Testis (tissue), 2 donors: ENCODE measurements at regions not wholly inside any gene's neighbourhood (a gene's known extent, or its start where the extent isn't known, plus 50 kb on each side); places are given as distances from the start of the nearest gene placed in this dataset.

Experiments
- POLR2A ChIP-seq: fragments of 450-650 bp; IDR thresholded peaks from one replicate; pipeline ENCODE4 v1.6.1; 2017; ENCODE audit warnings: antibody characterized with exemption, mild to moderate bottlenecking, moderate library complexity
- TF ChIP-seq, protein P1 (sequence below), 3 experiments: fragments of 450-650 bp in 2 of 3; fragments of 200-600 bp in 1 of 3; sonication (generic) in 1 of 3; IDR thresholded peaks; one replicate each; pipeline ENCODE4 v1.5.1; 2016 to 2019; ENCODE audit warnings: antibody characterized with exemption in 3 of 3, mild to moderate bottlenecking in 2 of 3, moderate library complexity in 1 of 3

DNA sequence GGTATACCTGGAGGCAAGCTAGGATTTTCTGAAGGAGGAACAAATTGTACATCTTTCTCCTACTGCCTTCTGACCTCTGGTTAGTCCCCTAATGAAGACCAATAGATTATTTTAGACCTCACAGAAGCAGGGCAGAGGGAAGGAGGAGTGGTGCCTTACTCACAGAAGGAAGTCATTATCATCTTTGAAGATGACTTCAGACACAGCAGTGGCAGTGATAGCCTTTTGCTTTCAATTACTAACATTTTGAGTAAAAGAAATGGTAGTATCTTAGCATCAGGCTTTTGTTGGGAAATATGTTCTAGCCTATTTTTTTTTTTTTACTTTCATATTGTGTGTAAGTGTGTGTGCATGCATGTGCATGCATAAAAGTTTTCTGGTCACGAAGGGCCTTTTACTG lies 164.2 kb upstream of the PLN start:
- TF ChIP-seq, protein P1, sequence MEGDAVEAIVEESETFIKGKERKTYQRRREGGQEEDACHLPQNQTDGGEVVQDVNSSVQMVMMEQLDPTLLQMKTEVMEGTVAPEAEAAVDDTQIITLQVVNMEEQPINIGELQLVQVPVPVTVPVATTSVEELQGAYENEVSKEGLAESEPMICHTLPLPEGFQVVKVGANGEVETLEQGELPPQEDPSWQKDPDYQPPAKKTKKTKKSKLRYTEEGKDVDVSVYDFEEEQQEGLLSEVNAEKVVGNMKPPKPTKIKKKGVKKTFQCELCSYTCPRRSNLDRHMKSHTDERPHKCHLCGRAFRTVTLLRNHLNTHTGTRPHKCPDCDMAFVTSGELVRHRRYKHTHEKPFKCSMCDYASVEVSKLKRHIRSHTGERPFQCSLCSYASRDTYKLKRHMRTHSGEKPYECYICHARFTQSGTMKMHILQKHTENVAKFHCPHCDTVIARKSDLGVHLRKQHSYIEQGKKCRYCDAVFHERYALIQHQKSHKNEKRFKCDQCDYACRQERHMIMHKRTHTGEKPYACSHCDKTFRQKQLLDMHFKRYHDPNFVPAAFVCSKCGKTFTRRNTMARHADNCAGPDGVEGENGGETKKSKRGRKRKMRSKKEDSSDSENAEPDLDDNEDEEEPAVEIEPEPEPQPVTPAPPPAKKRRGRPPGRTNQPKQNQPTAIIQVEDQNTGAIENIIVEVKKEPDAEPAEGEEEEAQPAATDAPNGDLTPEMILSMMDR (IDR thresholded peaks at IDR 0.05): no peak
- no peak for TF ChIP-seq POLR2A
